Suprapubic skin (tissue), 4 donors: ENCODE measurements at regions not wholly inside any gene's neighbourhood (a gene's known extent, or its start where the extent isn't known, plus 50 kb on each side); places are given as distances from the start of the nearest gene placed in this dataset.

ENCODE experiments used
- DNase-seq, 2 donors: peaks; one replicate each; pipeline ENCODE4 v3.0.0-alpha.2; 2019; ENCODE audit warnings: low spot score in 2 of 2
- H3K27ac ChIP-seq: fragments of 200-600 bp; sonication (generic); one replicate; pipeline ENCODE4 v1.5.1; 2019
- H3K27me3 ChIP-seq: fragments of 200-600 bp; sonication (generic); one replicate; pipeline ENCODE4 v1.5.1; 2019
- H3K36me3 ChIP-seq: fragments of 200-600 bp; sonication (generic); one replicate; pipeline ENCODE4 v1.5.1; 2019
- H3K4me1 ChIP-seq: fragments of 200-600 bp; sonication (generic); one replicate; pipeline ENCODE4 v1.5.1; 2019
- H3K4me3 ChIP-seq: fragments of 200-600 bp; sonication (generic); one replicate; pipeline ENCODE4 v1.5.1; 2019; ENCODE audit warnings: mild to moderate bottlenecking
- H3K9me3 ChIP-seq: fragments of 200-600 bp; sonication (generic); one replicate; pipeline ENCODE4 v1.5.1; 2019
- EP300 ChIP-seq: sonication (generic); formaldehyde crosslinking; IDR thresholded peaks from one replicate; pipeline ENCODE4 v1.6.1; 2017; ENCODE audit warnings: antibody characterized with exemption
- POLR2A ChIP-seq, 2 donors: fragments of 450-650 bp; IDR thresholded peaks; one replicate each; pipeline ENCODE4 v1.6.1; 2017; ENCODE audit warnings: antibody characterized with exemption in 2 of 2, mild to moderate bottlenecking in 2 of 2, moderate library complexity in 2 of 2
- POLR2AphosphoS5 ChIP-seq, 3 donors: sonication (generic); formaldehyde crosslinking; IDR thresholded peaks; one replicate each; pipeline ENCODE4 v1.6.1; 2017; ENCODE audit warnings: antibody characterized with exemption in 3 of 3
- WGBS: methylation state at CpG from one replicate; pipeline ENCODE4 v1.1.5; 2018; 5-methylcytosine and 5-hydroxymethylcytosine counted together
- TF ChIP-seq, protein P1 (sequence below), 2 donors: fragments of 200-600 bp in 1 of 2; fragments of 450-650 bp in 1 of 2; sonication (generic) in 1 of 2; IDR thresholded peaks; one replicate each; pipeline ENCODE4 v1.5.1; 2016 to 2019; ENCODE audit warnings: antibody characterized with exemption in 2 of 2, mild to moderate bottlenecking in 1 of 2, moderate library complexity in 1 of 2

DNA sequence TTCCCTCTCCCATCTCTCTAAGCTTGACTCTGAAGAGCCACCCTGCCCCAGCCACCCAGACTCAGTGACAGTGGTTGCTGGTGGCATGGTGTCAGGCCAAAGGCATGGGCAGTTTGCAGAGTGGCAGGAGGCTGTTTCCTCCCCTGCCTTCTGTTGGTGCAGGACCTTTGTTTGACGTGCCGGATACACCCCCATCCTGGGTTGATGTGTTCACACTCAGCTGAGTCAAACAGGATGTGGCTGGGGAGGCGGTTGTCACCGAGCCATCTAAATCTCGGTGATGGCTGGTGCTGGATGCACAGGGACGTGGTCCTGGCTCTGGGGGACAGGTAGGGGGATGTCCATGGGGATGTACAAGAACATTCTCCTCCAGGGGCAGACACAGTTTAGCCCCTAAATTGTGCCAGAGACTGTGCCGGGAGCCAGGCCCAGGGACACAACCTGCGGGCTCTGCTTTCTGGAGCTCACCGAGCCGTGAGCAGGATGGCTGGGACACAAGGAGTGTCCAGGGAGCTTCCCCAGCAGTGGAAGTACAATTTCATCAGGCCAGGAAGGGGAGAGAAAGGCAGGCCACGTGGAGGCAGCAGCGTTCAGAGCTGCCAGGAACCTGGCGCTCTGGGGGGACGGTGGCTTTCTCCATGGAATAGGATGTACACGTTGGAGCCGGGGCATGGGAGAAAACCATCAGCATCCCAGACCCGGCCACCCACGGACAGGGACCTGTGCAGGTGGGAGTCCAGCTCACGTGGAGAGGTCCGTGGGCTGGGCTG lies 264.2 kb downstream of the SEC14L1 start:
- peaks cover 23% of the 10 kb centered on the region for H3K36me3 ChIP-seq
- peaks cover 69% of the 10 kb centered on the region for H3K4me1 ChIP-seq
- no peak for DNase-seq
- no peaks in the 10 kb centered on the region for H3K9me3 ChIP-seq
- H3K4me3 ChIP-seq: peak overlapping the region; percentile 6
- no peaks in the 10 kb centered on the region for H3K27me3 ChIP-seq
- H3K27ac ChIP-seq: peak overlapping the region; percentile 61
- TF ChIP-seq POLR2A (IDR thresholded peaks at IDR 0.05) (no peak), EP300 (no peak), POLR2AphosphoS5 (IDR thresholded peaks at IDR 0.05) (no peak)
- TF ChIP-seq, protein P1, sequence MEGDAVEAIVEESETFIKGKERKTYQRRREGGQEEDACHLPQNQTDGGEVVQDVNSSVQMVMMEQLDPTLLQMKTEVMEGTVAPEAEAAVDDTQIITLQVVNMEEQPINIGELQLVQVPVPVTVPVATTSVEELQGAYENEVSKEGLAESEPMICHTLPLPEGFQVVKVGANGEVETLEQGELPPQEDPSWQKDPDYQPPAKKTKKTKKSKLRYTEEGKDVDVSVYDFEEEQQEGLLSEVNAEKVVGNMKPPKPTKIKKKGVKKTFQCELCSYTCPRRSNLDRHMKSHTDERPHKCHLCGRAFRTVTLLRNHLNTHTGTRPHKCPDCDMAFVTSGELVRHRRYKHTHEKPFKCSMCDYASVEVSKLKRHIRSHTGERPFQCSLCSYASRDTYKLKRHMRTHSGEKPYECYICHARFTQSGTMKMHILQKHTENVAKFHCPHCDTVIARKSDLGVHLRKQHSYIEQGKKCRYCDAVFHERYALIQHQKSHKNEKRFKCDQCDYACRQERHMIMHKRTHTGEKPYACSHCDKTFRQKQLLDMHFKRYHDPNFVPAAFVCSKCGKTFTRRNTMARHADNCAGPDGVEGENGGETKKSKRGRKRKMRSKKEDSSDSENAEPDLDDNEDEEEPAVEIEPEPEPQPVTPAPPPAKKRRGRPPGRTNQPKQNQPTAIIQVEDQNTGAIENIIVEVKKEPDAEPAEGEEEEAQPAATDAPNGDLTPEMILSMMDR (IDR thresholded peaks at IDR 0.05): no peak
- 67% methylated on average over 20 of the region's 20 CpGs for WGBS

DNA sequence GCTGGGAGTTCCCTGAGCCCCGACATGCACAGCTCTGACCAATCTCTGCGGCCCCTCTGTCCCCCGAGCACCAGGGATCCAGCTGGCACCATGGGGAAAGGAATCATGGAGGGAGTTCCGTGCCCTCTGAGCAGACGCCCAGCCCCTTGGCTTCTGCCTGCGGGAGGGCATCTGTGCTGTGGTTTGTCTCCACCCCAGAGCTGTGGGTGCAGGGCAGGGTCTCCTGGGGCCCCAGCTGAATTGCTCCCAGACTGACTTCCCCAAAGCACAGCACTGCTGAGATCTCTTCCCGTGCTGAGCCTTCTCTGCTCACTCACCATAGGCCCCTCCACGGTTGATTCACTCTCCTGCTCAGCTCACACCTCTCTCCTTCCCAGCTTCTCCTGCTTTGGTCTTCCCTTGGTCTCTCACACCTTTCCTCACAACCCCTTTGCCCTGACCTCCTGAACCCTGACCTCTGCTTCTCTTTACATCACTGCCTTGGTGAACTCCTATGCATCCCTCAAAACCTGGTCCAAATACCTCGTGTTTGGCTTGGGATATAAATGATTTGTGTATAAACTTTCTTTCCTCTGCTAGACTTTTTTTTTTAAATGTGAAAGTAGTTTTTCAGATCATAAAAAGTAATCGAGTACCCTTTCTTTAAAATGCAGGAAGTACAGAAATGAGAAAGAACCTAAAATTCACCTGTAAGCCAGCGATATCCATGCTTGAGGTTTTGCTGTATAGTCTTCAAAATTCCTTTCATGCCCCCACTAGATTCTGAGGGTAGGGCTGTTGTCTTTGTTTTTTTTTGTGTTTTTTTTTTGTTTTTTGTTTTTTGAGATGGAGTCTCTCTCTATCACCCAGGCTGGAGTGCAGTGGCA lies 265.3 kb downstream of the SEC14L1 start:
- Histone ChIP-seq H3K9me3 (no peaks in the 10 kb centered on the region), H3K27me3 (no peaks in the 10 kb centered on the region), H3K4me3 (no peak overlapping the region), H3K4me1 (peaks cover 68% of the 10 kb centered on the region), H3K27ac (no peak overlapping the region), H3K36me3 (peaks cover 23% of the 10 kb centered on the region)
- no peak for TF ChIP-seq POLR2AphosphoS5 (IDR thresholded peaks at IDR 0.05)
- TF ChIP-seq, protein P1 (IDR thresholded peaks at IDR 0.05): no peak
- TF ChIP-seq POLR2A (IDR thresholded peaks at IDR 0.05): no peak
- TF ChIP-seq EP300: no peak
- DNase-seq: no peak
- WGBS: 70% methylated on average over 11 of the region's 11 CpGs

DNA sequence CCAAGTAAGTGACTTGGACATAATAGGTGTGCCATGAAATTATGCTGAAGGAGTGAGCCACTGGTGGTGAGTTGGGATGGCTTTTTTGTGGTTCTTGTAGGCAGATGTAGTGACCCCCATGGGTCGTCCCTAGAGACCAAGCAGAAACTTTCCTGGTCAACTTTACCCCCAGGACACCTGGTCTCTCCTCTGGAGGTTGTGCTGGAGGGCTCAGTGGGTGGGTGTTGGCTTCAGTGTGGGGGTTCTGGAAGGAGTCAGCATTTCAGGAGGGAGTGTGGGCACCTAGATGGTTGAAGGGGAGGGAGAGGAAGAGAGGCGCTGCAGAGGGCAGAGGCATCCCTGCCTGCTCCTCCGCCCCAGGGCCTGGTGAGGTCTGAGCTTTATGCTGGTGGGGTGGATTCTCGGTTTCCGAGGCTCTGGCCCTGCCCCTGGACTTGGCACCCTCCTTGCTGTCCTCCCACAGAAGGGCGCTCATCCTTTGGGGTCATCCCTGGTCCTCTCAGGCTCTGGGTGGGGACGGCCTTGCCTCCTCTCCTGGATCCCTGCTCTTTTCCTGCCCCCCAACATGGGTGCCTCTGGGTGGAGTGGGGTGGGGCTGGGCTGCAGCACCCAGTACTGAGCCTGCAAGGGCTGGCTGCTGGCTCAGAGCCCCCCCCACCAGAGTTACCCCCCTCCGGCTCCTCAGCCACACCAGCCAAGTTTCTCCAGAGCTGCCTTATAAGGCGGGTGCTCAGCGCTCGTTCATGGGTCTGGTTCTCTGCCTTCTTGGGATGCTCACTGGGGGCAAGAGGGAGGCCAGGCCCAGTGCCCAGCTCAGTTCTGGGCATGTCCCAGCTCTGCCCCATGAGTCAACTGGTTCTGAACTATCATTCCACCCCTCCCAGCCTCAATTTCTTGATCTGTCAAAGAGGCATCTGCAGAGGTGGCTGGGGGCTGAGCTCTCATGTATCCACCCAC lies 266.8 kb downstream of the SEC14L1 start:
- H3K27me3 ChIP-seq: no peaks in the 10 kb centered on the region
- DNase-seq: no peak

DNA sequence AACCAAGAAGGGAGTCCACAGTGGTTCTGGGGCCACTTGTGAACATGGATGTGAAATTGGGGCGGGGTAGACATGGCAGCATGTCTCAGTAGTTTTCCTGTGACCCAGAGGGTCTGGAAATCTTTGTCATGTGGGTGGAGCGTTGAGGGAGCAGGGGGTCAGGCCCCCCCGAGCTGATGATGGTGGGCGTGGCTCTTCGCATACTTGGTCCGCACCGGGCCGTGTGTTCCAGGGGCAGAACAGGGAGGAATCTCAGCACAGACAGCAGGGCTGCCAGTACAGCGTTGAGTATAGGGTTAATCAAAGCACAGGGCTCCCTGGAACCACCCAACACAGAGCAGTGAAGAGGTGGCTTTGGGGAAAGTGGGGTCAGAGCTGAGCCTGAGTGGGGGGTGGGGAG lies 267.5 kb downstream of the SEC14L1 start:
- TF ChIP-seq POLR2A (IDR thresholded peaks at IDR 0.05) (no peak), EP300 (no peak), POLR2AphosphoS5 (IDR thresholded peaks at IDR 0.05) (no peak)
- TF ChIP-seq, protein P1 (IDR thresholded peaks at IDR 0.05): no peak
- Histone ChIP-seq H3K27ac (peak overlapping the region; percentile 70), H3K36me3 (peaks cover 5% of the 10 kb centered on the region), H3K4me3 (no peak overlapping the region), H3K27me3 (no peaks in the 10 kb centered on the region), H3K9me3 (no peaks in the 10 kb centered on the region), H3K4me1 (peaks cover 84% of the 10 kb centered on the region)
- DNase-seq: no peak
- WGBS: 45% methylated on average over 9 of the region's 9 CpGs

More for the DNA sequence above, 266.8 kb downstream of the SEC14L1 start:
- WGBS: 58% methylated on average over 6 of the region's 11 CpGs
- TF ChIP-seq POLR2AphosphoS5 (IDR thresholded peaks at IDR 0.05) (no peak), POLR2A (IDR thresholded peaks at IDR 0.05) (no peak), EP300 (no peak)
- TF ChIP-seq, protein P1 (IDR thresholded peaks at IDR 0.05): no peak
- H3K36me3 ChIP-seq: peaks cover 12% of the 10 kb centered on the region
- H3K4me1 ChIP-seq: peaks cover 80% of the 10 kb centered on the region
- no peak overlapping the region for H3K4me3 ChIP-seq
- no peaks in the 10 kb centered on the region for H3K9me3 ChIP-seq
- H3K27ac ChIP-seq: peak overlapping the region; percentile 70
